Activated naive CD4-positive, alpha-beta T cell treated with anti-CD3 and anti-CD28 coated beads for 36 hours (primary cell): ENCODE measurements at regions not wholly inside any gene's neighbourhood (a gene's known extent, or its start where the extent isn't known, plus 50 kb on each side); places are given as distances from the start of the nearest gene placed in this dataset.

Source experiments
- CTCF ChIA-PET: fragments of 350-600 bp; sonication (Branson Sonifier 250); formaldehyde crosslinking; loops from one replicate; lab custom pipeline; 2021; ENCODE audit warnings: antibody characterized with exemption; lab: Charles Lee
- DNase-seq: peaks from one replicate; pipeline ENCODE4 v3.0.0-alpha.2; 2020
- H3K27ac Mint-ChIP-seq: one replicate; pipeline ENCODE4 v1.8.0; 2021; ENCODE audit warnings: mild to moderate bottlenecking, mixed read lengths
- H3K27me3 Mint-ChIP-seq: one replicate; pipeline ENCODE4 v1.8.0; 2021; ENCODE audit warnings: low read depth, mixed read lengths
- H3K36me3 Mint-ChIP-seq: one replicate; pipeline ENCODE4 v1.8.0; 2021; ENCODE audit warnings: low read depth, mixed read lengths
- H3K4me1 Mint-ChIP-seq: one replicate; pipeline ENCODE4 v1.8.0; 2021; ENCODE audit warnings: low read depth, mixed read lengths
- H3K4me3 Mint-ChIP-seq: one replicate; pipeline ENCODE4 v1.8.0; 2021; ENCODE audit warnings: mild to moderate bottlenecking, moderate library complexity, mixed read lengths
- H3K9me3 Mint-ChIP-seq: one replicate; pipeline ENCODE4 v1.8.0; 2021; ENCODE audit warnings: mixed read lengths
- intact Hi-C: fragments of 100-400 bp; cut with micrococcal nuclease; formaldehyde crosslinking; loops from one replicate; pipeline ENCODE4 v1.15.1; 2023

- DNase-seq = no peak
- intact Hi-C loops = no loop called here
- Mint-ChIP-seq H3K4me1 (peaks cover 4% of the 10 kb centered on the region), H3K9me3 (no peaks in the 10 kb centered on the region), H3K36me3 (no peaks in the 10 kb centered on the region), H3K27ac (no peak overlapping the region), H3K4me3 (no peak overlapping the region), H3K27me3 (peaks cover 23% of the 10 kb centered on the region)
- CTCF ChIA-PET = interaction anchor here (0.8 kb wide), 1 partner anchor 22 kb away, joined by 3 read pairs; no protein-coding TSS in a partner anchor
Observed at GRCh38 chr14:101074196-101075024, 170.9 kb upstream of the RTL1 start.

GRCh38 chr14:101075025-101075800 lies 171.7 kb upstream of the RTL1 start:
- intact Hi-C loops = no loop called here
- Mint-ChIP-seq H3K4me3 (no peak overlapping the region), H3K27ac (no peak overlapping the region), H3K9me3 (no peaks in the 10 kb centered on the region), H3K4me1 (peaks cover 4% of the 10 kb centered on the region), H3K27me3 (peaks cover 31% of the 10 kb centered on the region), H3K36me3 (no peaks in the 10 kb centered on the region)
- DNase-seq = no peak
- CTCF ChIA-PET = interaction anchor here (0.8 kb wide), 1 partner anchor 21 kb away, joined by 3 read pairs; no protein-coding TSS in a partner anchor

DNA sequence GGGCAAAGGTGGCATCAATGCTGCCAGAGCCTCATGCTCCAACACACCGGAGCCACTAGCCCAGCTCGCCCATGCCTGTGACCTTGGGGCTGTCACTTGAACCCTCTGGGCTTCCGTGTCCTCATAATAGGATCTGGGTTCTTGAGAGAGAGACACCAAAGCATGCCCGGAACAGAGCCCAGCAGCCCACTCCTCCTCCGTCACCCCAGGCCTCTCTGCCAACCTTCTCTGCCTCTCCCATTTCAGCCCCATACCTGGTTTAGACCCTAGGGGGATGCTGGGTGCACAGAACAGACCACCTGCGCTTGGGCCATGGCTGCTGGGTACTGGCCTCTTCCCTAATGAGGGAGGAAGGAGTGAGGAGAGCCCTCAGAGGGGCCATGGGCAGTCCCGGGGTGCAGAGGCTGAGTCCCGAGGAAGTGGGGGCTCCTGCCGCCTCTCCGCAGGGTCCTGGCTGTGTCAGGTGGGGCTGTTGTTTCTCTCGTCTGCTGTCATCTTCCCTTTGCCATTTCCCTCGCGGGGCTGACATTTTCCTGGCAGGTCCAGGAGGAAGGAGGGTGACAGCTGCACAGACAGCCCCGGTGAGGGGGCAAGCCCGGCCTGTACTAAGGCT lies 172.4 kb upstream of the RTL1 start:
- Mint-ChIP-seq H3K27ac (no peak overlapping the region), H3K4me3 (no peak overlapping the region), H3K27me3 (peaks cover 33% of the 10 kb centered on the region), H3K36me3 (no peaks in the 10 kb centered on the region), H3K4me1 (peaks cover 4% of the 10 kb centered on the region), H3K9me3 (no peaks in the 10 kb centered on the region)
- intact Hi-C loops = no loop called here
- CTCF ChIA-PET = no interaction called here
- DNase-seq = no peak

- peaks cover 35% of the 10 kb centered on the region for H3K27me3 Mint-ChIP-seq
- no peak for DNase-seq
Observed at GRCh38 chr14:101076451-101077198, 173.1 kb upstream of the RTL1 start.

DNA sequence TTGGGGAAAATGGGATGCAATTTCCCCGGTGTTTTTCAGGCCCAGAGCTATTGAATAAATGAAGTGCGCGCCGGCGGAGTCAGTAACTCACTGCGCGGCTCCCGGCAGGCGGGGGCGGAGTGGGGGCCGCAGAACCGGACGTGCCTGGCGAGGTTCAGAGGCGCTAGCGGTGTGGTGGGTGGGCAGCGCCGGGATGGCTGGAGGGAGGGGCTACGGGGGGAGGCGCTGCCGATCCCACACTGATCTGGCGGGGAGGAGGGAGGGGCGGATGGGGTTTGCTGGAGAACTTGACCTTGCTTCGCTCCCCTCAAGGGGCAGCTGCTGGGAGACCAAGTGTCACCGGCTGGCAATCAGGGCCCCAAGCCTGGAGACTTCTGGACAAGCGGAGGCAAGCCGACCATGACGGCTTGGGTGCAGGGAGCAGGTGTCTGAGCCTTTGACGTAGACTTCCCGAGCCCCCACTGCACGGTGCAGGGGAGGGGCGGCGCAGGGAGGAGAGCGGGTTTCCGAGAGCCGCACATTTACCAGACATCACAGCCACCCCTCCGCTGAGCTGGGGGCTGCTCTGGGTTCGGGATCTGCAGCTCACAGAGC lies 174.1 kb upstream of the RTL1 start:
- Mint-ChIP-seq H3K36me3 (no peaks in the 10 kb centered on the region), H3K27me3 (peaks cover 35% of the 10 kb centered on the region), H3K4me1 (peaks cover 4% of the 10 kb centered on the region), H3K27ac (no peak overlapping the region), H3K4me3 (no peak overlapping the region), H3K9me3 (no peaks in the 10 kb centered on the region)
- intact Hi-C loops = no loop called here
- CTCF ChIA-PET = no interaction called here
- no peak for DNase-seq

More at GRCh38 chr14:101076451-101077198, 173.1 kb upstream of the RTL1 start:
- intact Hi-C loops = no loop called here
- H3K4me1 Mint-ChIP-seq = peaks cover 4% of the 10 kb centered on the region
- H3K27ac Mint-ChIP-seq = no peak overlapping the region
- H3K36me3 Mint-ChIP-seq = no peaks in the 10 kb centered on the region
- CTCF ChIA-PET = no interaction called here
- H3K4me3 Mint-ChIP-seq = no peak overlapping the region
- H3K9me3 Mint-ChIP-seq = no peaks in the 10 kb centered on the region

- Mint-ChIP-seq H3K27ac (no peak overlapping the region), H3K27me3 (peaks cover 35% of the 10 kb centered on the region), H3K36me3 (no peaks in the 10 kb centered on the region), H3K9me3 (no peaks in the 10 kb centered on the region), H3K4me1 (peaks cover 4% of the 10 kb centered on the region), H3K4me3 (no peak overlapping the region)
- no peak for DNase-seq
- intact Hi-C loops = no loop called here
- CTCF ChIA-PET = no interaction called here
Observed at GRCh38 chr14:101078170-101078891, 174.8 kb upstream of the RTL1 start.

- no peaks in the 10 kb centered on the region for H3K9me3 Mint-ChIP-seq
- peaks cover 4% of the 10 kb centered on the region for H3K4me1 Mint-ChIP-seq
- H3K36me3 Mint-ChIP-seq = no peaks in the 10 kb centered on the region
- no peak for DNase-seq
- H3K27ac Mint-ChIP-seq = no peak overlapping the region
- H3K27me3 Mint-ChIP-seq = peaks cover 35% of the 10 kb centered on the region
- intact Hi-C loops = no loop called here
- no peak overlapping the region for H3K4me3 Mint-ChIP-seq
- CTCF ChIA-PET = no interaction called here
Observed at GRCh38 chr14:101078892-101079221, 175.3 kb upstream of the RTL1 start.

DNA sequence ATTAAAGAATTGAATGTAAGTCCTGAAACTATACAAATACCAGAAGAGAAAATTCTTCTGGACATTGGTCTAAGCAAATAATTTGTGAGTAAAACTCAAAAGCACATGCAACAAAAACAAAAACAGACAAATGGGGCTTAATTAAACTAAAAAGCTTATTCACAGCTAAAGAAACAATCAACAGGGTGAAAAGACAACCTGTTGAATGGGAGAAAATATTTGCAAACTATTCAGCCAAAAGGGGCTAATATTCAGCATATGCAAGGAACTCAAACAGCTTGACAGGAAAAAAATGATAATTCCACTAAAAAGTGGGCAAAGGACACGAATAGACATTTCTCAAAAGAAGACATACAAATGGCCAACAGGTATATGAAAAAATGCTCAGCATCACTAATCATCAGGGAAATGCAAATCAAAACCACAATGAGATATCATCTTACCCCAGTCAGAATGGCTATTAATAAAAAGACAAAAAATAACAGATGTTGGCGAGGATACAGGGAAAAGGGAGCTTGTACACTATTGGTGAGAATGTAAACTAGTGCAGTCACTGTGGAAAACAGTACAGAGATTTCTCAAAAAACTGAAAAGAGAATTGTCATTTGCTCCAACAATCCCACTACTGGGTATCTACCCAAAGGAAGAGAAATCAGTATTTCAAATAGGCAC lies 177.5 kb upstream of the RTL1 start:
- DNase-seq = no peak
- no peaks in the 10 kb centered on the region for H3K36me3 Mint-ChIP-seq
- H3K4me3 Mint-ChIP-seq = no peak overlapping the region
- intact Hi-C loops = no loop called here
- H3K27me3 Mint-ChIP-seq = peaks cover 29% of the 10 kb centered on the region
- H3K9me3 Mint-ChIP-seq = no peaks in the 10 kb centered on the region
- H3K27ac Mint-ChIP-seq = no peak overlapping the region
- CTCF ChIA-PET = no interaction called here
- H3K4me1 Mint-ChIP-seq = peaks cover 4% of the 10 kb centered on the region

- peaks cover 24% of the 10 kb centered on the region for H3K27me3 Mint-ChIP-seq
- DNase-seq = no peak
Observed at GRCh38 chr14:101082036-101082435, 178.5 kb upstream of the RTL1 start.

GRCh38 chr14:101082436-101083384 lies 179.2 kb upstream of the RTL1 start:
- H3K9me3 Mint-ChIP-seq = no peaks in the 10 kb centered on the region
- no peak for DNase-seq
- no peaks in the 10 kb centered on the region for H3K36me3 Mint-ChIP-seq
- H3K27ac Mint-ChIP-seq = no peak overlapping the region
- CTCF ChIA-PET = no interaction called here
- no peak overlapping the region for H3K4me3 Mint-ChIP-seq
- H3K4me1 Mint-ChIP-seq = no peaks in the 10 kb centered on the region
- H3K27me3 Mint-ChIP-seq = peaks cover 22% of the 10 kb centered on the region
- intact Hi-C loops = no loop called here

More at GRCh38 chr14:101082036-101082435, 178.5 kb upstream of the RTL1 start:
- intact Hi-C loops = no loop called here
- Mint-ChIP-seq H3K36me3 (no peaks in the 10 kb centered on the region), H3K9me3 (no peaks in the 10 kb centered on the region), H3K27ac (no peak overlapping the region), H3K4me3 (no peak overlapping the region), H3K4me1 (peaks cover 4% of the 10 kb centered on the region)
- CTCF ChIA-PET = no interaction called here
